Activated CD8-positive, alpha-beta memory T cell treated with anti-CD3 and anti-CD28 coated beads for 48 hours (primary cell): ENCODE measurements at regions not wholly inside any gene's neighbourhood (a gene's known extent, or its start where the extent isn't known, plus 50 kb on each side); places are given as distances from the start of the nearest gene placed in this dataset.

ENCODE experiments used
- DNase-seq, 3 experiments: peaks; one replicate each; pipeline ENCODE4 v3.0.0-alpha.2; 2020; ENCODE audit warnings: low read depth in 2 of 3, low spot score in 2 of 3

DNA sequence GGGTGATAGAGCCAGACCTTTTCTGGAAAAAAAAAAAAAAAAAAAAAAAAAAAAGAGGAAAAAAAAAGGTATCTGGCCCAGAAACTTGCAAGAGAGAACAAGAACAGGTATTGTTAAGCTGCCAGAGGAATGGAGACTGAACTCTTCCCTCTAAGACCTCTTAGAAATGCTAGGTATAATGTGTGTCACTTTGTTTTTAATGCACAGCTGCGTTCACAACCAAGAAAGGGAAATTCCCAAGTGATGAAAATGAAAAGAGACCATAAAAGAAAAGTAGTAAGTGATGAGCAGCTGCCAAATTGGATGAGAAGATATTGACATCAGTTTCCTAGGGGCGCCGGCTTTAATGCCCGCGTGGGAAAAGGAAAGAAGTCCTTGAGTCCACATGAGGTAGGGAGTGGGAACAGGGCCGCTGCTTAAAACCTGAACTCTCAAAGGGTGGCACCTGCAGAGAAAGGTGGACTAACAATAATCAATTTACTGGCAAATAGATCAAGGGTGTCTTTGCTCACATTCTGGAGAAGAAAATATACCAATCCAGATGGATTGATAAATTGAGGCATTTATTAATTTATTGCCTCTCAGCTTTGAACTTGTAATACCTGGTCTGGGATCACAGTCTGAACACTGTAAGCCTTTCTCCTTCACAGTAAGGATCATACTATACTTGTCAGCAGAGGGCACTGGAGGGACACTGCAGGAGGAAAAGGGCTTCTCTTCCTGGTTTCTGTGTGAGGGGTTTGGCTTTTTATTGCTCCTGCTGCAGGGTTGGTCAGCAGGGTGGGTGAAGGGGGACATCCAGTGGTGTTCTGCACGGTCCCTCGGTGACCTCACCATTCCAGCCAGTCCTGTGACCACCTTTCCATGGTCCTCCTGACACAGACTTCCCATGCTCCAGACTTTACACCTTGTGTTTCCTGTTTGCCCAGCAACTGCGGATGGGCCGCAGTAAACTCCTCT is 131.6 kb downstream of the AQP9 start:
- no peak for DNase-seq

DNA sequence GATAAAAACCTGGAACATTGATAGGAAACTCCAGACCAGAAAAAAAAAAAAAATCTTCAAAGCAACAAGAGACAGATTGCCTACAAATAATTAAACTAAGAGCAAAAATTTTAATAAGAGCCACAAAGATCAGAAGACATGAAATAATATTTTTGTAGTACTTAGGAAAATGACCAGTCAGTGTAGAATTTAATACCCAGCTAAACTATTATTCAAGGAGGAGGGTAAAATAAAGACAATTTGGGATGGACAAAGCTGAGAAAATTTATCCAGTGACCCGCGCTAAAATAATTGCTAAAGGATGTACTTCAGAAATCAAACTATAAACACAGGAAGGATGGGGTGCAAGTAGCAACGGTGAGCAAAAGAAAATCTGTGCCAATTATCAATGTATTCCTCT is 133.2 kb downstream of the AQP9 start:
- no peak for DNase-seq

DNA sequence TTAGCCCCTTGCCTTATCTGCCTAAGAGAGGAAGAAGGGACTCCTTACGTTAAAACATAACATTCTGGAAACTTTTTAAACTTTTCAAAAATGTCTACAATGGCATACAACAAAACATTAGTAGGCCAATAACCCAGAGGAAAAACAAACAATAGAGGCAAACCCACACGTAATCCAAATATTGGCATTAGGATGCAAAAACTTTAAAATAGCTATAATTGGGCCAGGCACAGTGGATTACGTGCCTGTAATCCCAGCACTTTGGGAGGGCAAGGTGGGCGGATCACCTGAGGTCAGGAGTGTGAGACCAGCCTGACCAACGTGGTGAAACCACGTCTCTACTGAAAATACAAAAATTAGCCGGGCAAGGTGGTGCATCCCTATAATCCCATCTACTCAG is 134.9 kb downstream of the AQP9 start:
- DNase-seq, result no peak

DNA sequence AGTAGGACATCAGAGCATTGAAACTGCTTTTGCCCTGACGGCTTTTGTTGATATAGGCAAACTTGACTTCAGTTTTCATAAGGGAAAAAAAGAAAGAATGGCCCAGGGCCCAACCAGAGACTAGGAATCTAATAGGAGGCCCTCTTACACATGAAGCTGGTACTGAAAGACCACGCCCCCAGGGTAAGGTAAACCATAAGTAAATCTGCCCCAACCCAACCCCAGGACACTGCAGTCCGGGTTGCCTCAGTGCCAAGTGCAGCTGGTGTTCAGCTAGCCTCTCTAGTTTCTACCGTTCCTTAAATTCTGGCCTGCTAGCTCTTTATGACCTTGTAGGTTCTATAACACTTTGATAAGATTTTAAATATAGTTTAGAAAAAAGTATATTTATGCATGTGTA is 136.7 kb downstream of the AQP9 start:
- DNase-seq, result no peak

- no peak for DNase-seq
Observed at GRCh38 chr15:58275785-58276184, 137.6 kb downstream of the AQP9 start.

- no peak for DNase-seq
Observed at GRCh38 chr15:58276924-58277323, 138.7 kb downstream of the AQP9 start.

GRCh38 chr15:58277333-58277732 is 139.2 kb downstream of the AQP9 start:
- no peak for DNase-seq

- DNase-seq, result no peak
Observed at GRCh38 chr15:58279106-58279505, 140.9 kb downstream of the AQP9 start.

GRCh38 chr15:58279654-58280053 is 141.5 kb downstream of the AQP9 start:
- DNase-seq, result no peak

DNA sequence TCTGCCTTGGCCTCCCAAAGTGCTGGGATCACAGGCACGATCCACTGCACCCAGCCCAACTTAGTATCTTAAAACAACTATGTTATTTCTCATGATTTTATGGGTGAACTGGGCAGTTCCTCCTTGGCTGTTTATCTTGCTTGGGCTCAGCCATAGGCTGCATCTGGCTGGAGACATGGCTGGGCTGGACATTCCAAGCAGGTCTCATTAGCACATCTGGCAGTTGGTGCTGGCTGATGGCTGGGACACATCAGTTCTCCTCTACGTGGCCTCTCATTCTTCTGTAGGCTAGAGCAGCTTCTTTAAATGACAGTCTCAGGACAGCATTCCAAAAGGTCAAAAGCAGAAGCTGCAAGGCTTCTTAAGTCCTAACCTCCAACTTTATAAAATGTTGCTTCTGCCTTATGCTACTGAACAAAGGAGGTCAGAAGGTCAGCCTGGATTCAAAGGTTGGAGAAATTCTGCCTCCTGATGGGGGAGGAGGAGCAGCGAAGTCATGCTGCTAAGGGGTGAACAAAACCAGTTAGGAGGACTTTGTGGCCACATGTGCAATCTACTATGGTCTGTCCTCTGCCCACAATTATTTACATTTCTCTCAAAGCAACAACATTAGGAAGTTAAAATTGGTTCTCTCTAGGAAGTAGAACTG is 144.0 kb downstream of the AQP9 start:
- no peak for DNase-seq

GRCh38 chr15:58283302-58283701 is 145.1 kb downstream of the AQP9 start:
- DNase-seq, result no peak

GRCh38 chr15:58284293-58284692 is 146.1 kb downstream of the AQP9 start:
- DNase-seq, result no peak

- no peak for DNase-seq
Observed at GRCh38 chr15:58285212-58285920, 146.4 kb upstream of the LIPC start.

DNA sequence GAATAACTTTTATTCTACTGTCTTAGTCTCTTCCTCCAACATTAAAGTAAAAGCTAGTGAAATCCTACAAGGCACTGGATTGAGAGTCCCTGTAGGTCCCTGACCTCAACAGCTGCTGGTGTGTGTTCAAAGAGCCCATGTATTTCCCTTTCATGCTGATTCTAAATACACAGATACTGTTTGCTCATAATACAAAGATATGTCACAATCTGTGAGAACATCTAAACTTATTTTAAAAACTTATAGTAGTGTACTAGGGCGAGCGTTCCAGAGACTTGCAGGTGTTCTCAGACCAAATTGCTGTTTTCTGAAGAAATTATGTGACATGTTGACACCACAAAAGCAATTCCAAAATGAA is 145.9 kb upstream of the LIPC start:
- no peak for DNase-seq

- DNase-seq, result no peak
Observed at GRCh38 chr15:58286523-58286922, 145.3 kb upstream of the LIPC start.

- DNase-seq, result no peak
Observed at GRCh38 chr15:58287891-58288290, 143.9 kb upstream of the LIPC start.

DNA sequence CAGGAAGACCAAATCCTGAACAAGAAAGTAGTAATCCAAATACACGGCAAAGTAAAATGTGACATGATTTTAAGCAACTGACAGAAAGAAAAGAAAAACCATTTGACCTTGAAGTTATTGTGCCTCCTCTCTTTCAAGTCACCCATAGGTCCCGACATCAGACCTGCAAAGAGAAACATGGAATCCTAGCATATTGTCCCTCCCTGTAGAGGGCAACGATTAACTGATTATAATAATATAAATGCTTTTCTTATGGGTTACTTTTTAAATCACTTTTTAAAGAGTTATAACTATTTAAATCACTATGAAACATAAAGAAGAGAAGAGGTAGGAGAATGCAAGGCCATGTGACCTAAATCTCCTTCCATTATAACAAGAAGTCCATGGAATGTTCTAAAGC is 143.2 kb upstream of the LIPC start:
- DNase-seq, result no peak

DNA sequence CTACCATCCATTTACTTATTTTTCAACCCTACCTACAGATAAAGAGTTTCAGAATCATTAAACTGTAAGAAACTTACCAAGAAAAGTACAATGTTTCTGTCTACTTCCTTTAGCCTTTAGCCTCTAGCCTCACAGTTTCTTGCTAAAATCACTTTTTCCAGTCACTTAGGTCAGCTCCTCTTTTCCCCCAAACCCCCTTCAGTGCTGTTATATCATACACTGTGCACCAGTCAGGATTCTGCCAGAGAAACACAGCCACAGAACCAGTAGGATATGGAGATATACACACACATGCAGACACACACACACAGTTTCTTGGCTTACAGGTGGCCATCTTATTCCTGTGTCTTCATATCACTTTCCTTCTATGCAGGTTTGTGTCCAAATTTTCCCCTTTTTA is 139.9 kb upstream of the LIPC start:
- no peak for DNase-seq

GRCh38 chr15:58292751-58293175 is 139.0 kb upstream of the LIPC start:
- no peak for DNase-seq

GRCh38 chr15:58293622-58294550 is 137.9 kb upstream of the LIPC start:
- no peak for DNase-seq

GRCh38 chr15:58294681-58295254 is 137.0 kb upstream of the LIPC start:
- DNase-seq, result no peak
